K562 (cell line): ENCODE measurements at regions not wholly inside any gene's neighbourhood (a gene's known extent, or its start where the extent isn't known, plus 50 kb on each side); places are given as distances from the start of the nearest gene placed in this dataset.

ENCODE experiments used
- ELF1 ChIP-seq: fragments of 200-800 bp; sonication (Bioruptor generic); IDR thresholded peaks from 2 replicates; pipeline ENCODE4 v1.6.1; 2016; ENCODE audit warnings: missing genetic modification characterization, missing compliant biosample characterization
- EP300 ChIP-seq: IDR thresholded peaks from 2 replicates; pipeline ENCODE4 v1.6.1; 2012; ENCODE audit warnings: low read length, improper control_type of control experiment
- NBN ChIP-seq: fragments of 450-650 bp; IDR thresholded peaks from 2 replicates; pipeline ENCODE4 v1.6.1; 2016; ENCODE audit warnings: low read depth, mild to moderate bottlenecking
- NR2C2 ChIP-seq, 2 experiments: fragments of 200-800 bp in 1 of 2; sonication (Bioruptor generic) in 1 of 2; sonication (generic) in 1 of 2; formaldehyde crosslinking in 1 of 2; IDR thresholded peaks; 2 replicates each; pipeline versions ENCODE4 v1.6.1 to v1.8.0; 2016 to 2022; ENCODE audit warnings: mild to moderate bottlenecking in 1 of 2, missing compliant biosample characterization in 1 of 2, missing genetic modification characterization in 1 of 2, missing genetic modification reagents in 1 of 2
- SIN3A ChIP-seq, 2 experiments: fragments of 150-350 bp in 1 of 2; IDR thresholded peaks; 2 replicates each; pipeline ENCODE4 v1.6.1; 2011 to 2016; ENCODE audit warnings: borderline replicate concordance in 2 of 2, low read depth in 2 of 2, low read length in 2 of 2, mild to moderate bottlenecking in 2 of 2, moderate library complexity in 2 of 2; ENCODE audit not compliant: control insufficient read depth in 1 of 2
- SIN3B ChIP-seq: fragments of 450-650 bp; IDR thresholded peaks from 2 replicates; pipeline ENCODE4 v1.6.1; 2017; ENCODE audit warnings: low read depth, mild to moderate bottlenecking, moderate library complexity
- SREBF2 ChIP-seq: sonication (generic); formaldehyde crosslinking; IDR thresholded peaks from 2 replicates; pipeline ENCODE4 v1.4.0; 2020; ENCODE audit warnings: mild to moderate bottlenecking, missing genetic modification reagents
- YY1 ChIP-seq, 3 experiments: IDR thresholded peaks; 2 replicates each; pipeline ENCODE4 v1.6.1; 2011; ENCODE audit warnings: low read length in 2 of 3, mild to moderate bottlenecking in 2 of 3, moderate library complexity in 2 of 3, borderline replicate concordance in 1 of 3, control low read depth in 1 of 3, low read depth in 1 of 3; ENCODE audit not compliant: insufficient read depth in 3 of 3, insufficient replicate concordance in 2 of 3, control insufficient read depth in 1 of 3, insufficient read length in 1 of 3; ENCODE audit errors: extremely low read depth in 1 of 3
- ZNF384 ChIP-seq: IDR thresholded peaks from 2 replicates; pipeline ENCODE4 v1.6.1; 2012; ENCODE audit warnings: low read depth, low read length, improper control_type of control experiment
- TF ChIP-seq, protein P1 (sequence below), 3 experiments: IDR thresholded peaks in 2 of 3; conservative IDR thresholded peaks in 1 of 3; 2 replicates each; pipeline ENCODE4 v1.5.1; 2011 to 2012; ENCODE audit warnings: low read length in 3 of 3, mild to moderate bottlenecking in 3 of 3, control low read depth in 2 of 3, improper control_type of control experiment in 1 of 3, inconsistent platforms in 1 of 3, low read depth in 1 of 3, mixed read lengths in 1 of 3, moderate library complexity in 1 of 3; ENCODE audit not compliant: insufficient read depth in 2 of 3
- TF ChIP-seq, protein P2 (sequence below), 2 experiments: fragments of 450-650 bp; formaldehyde crosslinking in 1 of 2; IDR thresholded peaks; 2 replicates each; pipeline versions ENCODE4 v1.4.0 to v1.6.1; 2014 to 2020; ENCODE audit warnings: mild to moderate bottlenecking in 2 of 2, borderline replicate concordance in 1 of 2, low read depth in 1 of 2
- TF ChIP-seq, protein P3 (sequence below): sonication (generic); formaldehyde crosslinking; IDR thresholded peaks from 2 replicates; pipeline ENCODE4 v1.9.0; 2022; ENCODE audit warnings: mild to moderate bottlenecking, missing genetic modification reagents
- TF ChIP-seq, protein P4 (sequence below): sonication (generic); formaldehyde crosslinking; IDR thresholded peaks from 2 replicates; pipeline ENCODE4 v1.9.0; 2022; ENCODE audit warnings: mild to moderate bottlenecking, missing genetic modification reagents
- TF ChIP-seq, protein P5 (sequence below): fragments of 250-450 bp; sonication (Bioruptor Pico); IDR thresholded peaks from 2 replicates; pipeline ENCODE4 v1.8.0; 2021; ENCODE audit warnings: mild to moderate bottlenecking, moderate library complexity

DNA sequence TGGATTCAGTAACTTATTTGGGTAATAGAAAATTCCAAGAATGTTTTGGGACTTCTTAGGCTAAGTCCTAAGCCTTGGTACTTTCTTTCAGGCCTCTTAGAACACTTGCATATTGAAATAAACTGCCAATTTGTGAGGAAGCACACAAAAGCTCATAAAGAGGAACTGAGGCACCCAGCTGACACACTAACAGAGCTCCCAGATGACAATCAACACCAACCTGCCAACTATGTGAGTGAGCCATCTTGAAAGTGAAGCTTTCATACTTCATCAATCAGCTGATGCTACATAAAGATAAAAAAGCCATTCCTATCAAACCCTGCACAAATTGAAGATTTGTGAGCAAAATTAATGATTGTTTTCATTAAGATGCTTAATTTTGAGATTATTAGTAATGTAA, 832.5 kb upstream of the EPHA7 start:
- TF ChIP-seq SREBF2: no peak
- TF ChIP-seq, protein P1, sequence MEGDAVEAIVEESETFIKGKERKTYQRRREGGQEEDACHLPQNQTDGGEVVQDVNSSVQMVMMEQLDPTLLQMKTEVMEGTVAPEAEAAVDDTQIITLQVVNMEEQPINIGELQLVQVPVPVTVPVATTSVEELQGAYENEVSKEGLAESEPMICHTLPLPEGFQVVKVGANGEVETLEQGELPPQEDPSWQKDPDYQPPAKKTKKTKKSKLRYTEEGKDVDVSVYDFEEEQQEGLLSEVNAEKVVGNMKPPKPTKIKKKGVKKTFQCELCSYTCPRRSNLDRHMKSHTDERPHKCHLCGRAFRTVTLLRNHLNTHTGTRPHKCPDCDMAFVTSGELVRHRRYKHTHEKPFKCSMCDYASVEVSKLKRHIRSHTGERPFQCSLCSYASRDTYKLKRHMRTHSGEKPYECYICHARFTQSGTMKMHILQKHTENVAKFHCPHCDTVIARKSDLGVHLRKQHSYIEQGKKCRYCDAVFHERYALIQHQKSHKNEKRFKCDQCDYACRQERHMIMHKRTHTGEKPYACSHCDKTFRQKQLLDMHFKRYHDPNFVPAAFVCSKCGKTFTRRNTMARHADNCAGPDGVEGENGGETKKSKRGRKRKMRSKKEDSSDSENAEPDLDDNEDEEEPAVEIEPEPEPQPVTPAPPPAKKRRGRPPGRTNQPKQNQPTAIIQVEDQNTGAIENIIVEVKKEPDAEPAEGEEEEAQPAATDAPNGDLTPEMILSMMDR (IDR thresholded peaks at IDR 0.05 in 2 of 3, conservative IDR thresholded peaks at IDR 0.05 in 1 of 3; ENCODE audit: insufficient read depth in 2 of 3, low read depth in 1 of 3, low read length in 3 of 3): no peak
- TF ChIP-seq EP300: no peak
- TF ChIP-seq NBN: no peak
- TF ChIP-seq NR2C2 (CRISPR knock-in tag; IDR thresholded peaks at IDR 0.05): no peak
- no peak for TF ChIP-seq NR2C2 (tag; IDR thresholded peaks at IDR 0.05)
- TF ChIP-seq, protein P2, sequence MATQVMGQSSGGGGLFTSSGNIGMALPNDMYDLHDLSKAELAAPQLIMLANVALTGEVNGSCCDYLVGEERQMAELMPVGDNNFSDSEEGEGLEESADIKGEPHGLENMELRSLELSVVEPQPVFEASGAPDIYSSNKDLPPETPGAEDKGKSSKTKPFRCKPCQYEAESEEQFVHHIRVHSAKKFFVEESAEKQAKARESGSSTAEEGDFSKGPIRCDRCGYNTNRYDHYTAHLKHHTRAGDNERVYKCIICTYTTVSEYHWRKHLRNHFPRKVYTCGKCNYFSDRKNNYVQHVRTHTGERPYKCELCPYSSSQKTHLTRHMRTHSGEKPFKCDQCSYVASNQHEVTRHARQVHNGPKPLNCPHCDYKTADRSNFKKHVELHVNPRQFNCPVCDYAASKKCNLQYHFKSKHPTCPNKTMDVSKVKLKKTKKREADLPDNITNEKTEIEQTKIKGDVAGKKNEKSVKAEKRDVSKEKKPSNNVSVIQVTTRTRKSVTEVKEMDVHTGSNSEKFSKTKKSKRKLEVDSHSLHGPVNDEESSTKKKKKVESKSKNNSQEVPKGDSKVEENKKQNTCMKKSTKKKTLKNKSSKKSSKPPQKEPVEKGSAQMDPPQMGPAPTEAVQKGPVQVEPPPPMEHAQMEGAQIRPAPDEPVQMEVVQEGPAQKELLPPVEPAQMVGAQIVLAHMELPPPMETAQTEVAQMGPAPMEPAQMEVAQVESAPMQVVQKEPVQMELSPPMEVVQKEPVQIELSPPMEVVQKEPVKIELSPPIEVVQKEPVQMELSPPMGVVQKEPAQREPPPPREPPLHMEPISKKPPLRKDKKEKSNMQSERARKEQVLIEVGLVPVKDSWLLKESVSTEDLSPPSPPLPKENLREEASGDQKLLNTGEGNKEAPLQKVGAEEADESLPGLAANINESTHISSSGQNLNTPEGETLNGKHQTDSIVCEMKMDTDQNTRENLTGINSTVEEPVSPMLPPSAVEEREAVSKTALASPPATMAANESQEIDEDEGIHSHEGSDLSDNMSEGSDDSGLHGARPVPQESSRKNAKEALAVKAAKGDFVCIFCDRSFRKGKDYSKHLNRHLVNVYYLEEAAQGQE (IDR thresholded peaks at IDR 0.05; ENCODE audit: borderline replicate concordance): no peak
- TF ChIP-seq, protein P2 (CRISPR knock-in tag; IDR thresholded peaks at IDR 0.05; ENCODE audit: low read depth): no peak
- no peak for TF ChIP-seq SIN3B
- TF ChIP-seq YY1 (IDR thresholded peaks at IDR 0.05; ENCODE audit: borderline replicate concordance in 1 of 3, control insufficient read depth in 1 of 3, extremely low read depth in 1 of 3, insufficient read depth in 3 of 3, insufficient read length in 1 of 3, insufficient replicate concordance in 2 of 3, low read depth in 1 of 3, low read length in 2 of 3): no peak
- no peak for TF ChIP-seq SIN3A (IDR thresholded peaks at IDR 0.05; ENCODE audit: borderline replicate concordance in 2 of 2, control insufficient read depth in 1 of 2, low read depth in 2 of 2, low read length in 2 of 2)
- TF ChIP-seq ELF1 (tag): no peak
- TF ChIP-seq, protein P3, sequence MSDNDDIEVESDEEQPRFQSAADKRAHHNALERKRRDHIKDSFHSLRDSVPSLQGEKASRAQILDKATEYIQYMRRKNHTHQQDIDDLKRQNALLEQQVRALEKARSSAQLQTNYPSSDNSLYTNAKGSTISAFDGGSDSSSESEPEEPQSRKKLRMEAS (CRISPR knock-in tag): no peak
- TF ChIP-seq, protein P4, sequence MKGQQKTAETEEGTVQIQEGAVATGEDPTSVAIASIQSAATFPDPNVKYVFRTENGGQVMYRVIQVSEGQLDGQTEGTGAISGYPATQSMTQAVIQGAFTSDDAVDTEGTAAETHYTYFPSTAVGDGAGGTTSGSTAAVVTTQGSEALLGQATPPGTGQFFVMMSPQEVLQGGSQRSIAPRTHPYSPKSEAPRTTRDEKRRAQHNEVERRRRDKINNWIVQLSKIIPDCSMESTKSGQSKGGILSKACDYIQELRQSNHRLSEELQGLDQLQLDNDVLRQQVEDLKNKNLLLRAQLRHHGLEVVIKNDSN (CRISPR knock-in tag): no peak
- no peak for TF ChIP-seq ZNF384
- TF ChIP-seq, protein P5, sequence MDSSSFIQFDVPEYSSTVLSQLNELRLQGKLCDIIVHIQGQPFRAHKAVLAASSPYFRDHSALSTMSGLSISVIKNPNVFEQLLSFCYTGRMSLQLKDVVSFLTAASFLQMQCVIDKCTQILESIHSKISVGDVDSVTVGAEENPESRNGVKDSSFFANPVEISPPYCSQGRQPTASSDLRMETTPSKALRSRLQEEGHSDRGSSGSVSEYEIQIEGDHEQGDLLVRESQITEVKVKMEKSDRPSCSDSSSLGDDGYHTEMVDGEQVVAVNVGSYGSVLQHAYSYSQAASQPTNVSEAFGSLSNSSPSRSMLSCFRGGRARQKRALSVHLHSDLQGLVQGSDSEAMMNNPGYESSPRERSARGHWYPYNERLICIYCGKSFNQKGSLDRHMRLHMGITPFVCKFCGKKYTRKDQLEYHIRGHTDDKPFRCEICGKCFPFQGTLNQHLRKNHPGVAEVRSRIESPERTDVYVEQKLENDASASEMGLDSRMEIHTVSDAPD (CRISPR knock-in tag): no peak
